Heart right ventricle (tissue), 16 donors: ENCODE measurements at regions not wholly inside any gene's neighbourhood (a gene's known extent, or its start where the extent isn't known, plus 50 kb on each side); places are given as distances from the start of the nearest gene placed in this dataset.

ENCODE experiments used
- ATAC-seq, 8 donors: fragments of 200-7000 bp; cut with Tn5 transposase; one replicate each; pipeline ENCODE4 v1.9.1; 2020; ENCODE audit warnings: mild to moderate bottlenecking in 8 of 8, moderate library complexity in 8 of 8, moderate number of reproducible peaks in 1 of 8
- DNase-seq, 2 donors: peaks; one replicate each; pipeline ENCODE4 v3.0.0-alpha.2; 2020
- H3K27ac ChIP-seq, 10 donors: fragments of 200-600 bp; sonication (generic) in 2 of 10; one replicate each; pipeline versions ENCODE4 v1.5.0 to v1.8.0; 2020 to 2022; ENCODE audit warnings: mild to moderate bottlenecking in 3 of 10
- H3K27me3 ChIP-seq, 7 donors: fragments of 200-600 bp; one replicate each; pipeline ENCODE4 v1.8.0; 2021 to 2022; ENCODE audit warnings: mild to moderate bottlenecking in 2 of 7
- H3K36me3 ChIP-seq, 9 donors: fragments of 200-600 bp; sonication (generic) in 1 of 9; one replicate each; pipeline versions ENCODE4 v1.5.0 to v1.8.0; 2020 to 2022; ENCODE audit warnings: mild to moderate bottlenecking in 2 of 9
- H3K4me1 ChIP-seq, 9 donors: fragments of 200-600 bp; sonication (generic) in 1 of 9; one replicate each; pipeline versions ENCODE4 v1.5.0 to v1.8.0; 2020 to 2022; ENCODE audit warnings: mild to moderate bottlenecking in 4 of 9
- H3K4me3 ChIP-seq, 10 donors: fragments of 200-600 bp; sonication (generic) in 2 of 10; one replicate each; pipeline versions ENCODE4 v1.5.0 to v1.8.0; 2020 to 2022; ENCODE audit warnings: mild to moderate bottlenecking in 7 of 10, moderate library complexity in 2 of 10
- H3K9me3 ChIP-seq, 11 donors: fragments of 200-600 bp in 10 of 11; sonication (generic) in 2 of 11; one replicate each; pipeline versions ENCODE4 v1.5.0 to v1.8.0; 2013 to 2022; ENCODE audit warnings: mild to moderate bottlenecking in 2 of 11, control low read depth in 1 of 11, moderate library complexity in 1 of 11
- WGBS, 2 donors: extraction: QIAGEN DNeasy Blood & Tissue Kit; methylation state at CpG; one replicate each; pipeline ENCODE4 v1.1.7; 2013; ENCODE audit warnings: inconsistent platforms in 1 of 2; 5-methylcytosine and 5-hydroxymethylcytosine counted together
- intact Hi-C, 10 donors: fragments of 100-400 bp; cut with DNase I; formaldehyde crosslinking; loops; one replicate each; pipeline versions ENCODE4 v1.11.1 to v1.14.2; 2022
- TF ChIP-seq, protein P1 (sequence below), 9 donors: fragments of 200-600 bp; sonication (generic) in 2 of 9; IDR thresholded peaks; one replicate each; pipeline versions ENCODE4 v1.5.0 to v1.8.0; 2021 to 2022; ENCODE audit warnings: antibody characterized with exemption in 9 of 9, mild to moderate bottlenecking in 5 of 9, moderate library complexity in 1 of 9
- donor health status: Arrhythmogenic right ventricular cardiomyopathy.
- donor health status: ischemic (EF 13 %, LVEDD 7.1; RV severe dilation, severe dysfunction).
- donor health status: healthy with polysubstance abuse.
- donor health status: DM: no; HTN: yes; CAD: no.
- donor health status: DM: no; HTN: no; CAD: no.
- donor health status: ischemic (EF 25% LVEDD 6.9; RV normal size, moderate dysfunction).
- donor health status: ischemic (EF 25% LVEDD 5.7; RV mildly dilated, moderate dysfunction).
- donor health status: healthy.
- donor health status: DM: yes; HTN: yes; CAD: no.
- donor health status: Ischemic cardiomyopathy.
- donor health status: ischemic (EF 35%, LVEDD 5.7; RV mildly dilated, moderate dysfunction).
- donor health status: nonischemic (EF 11% LVEDD 7.7; RV severe dilation, severe dysfunction).
- donor health status: DM: yes; HTN: yes; CAD: no.
- donor health status: PGD.
- donor health status: ischemic (EF 29% LVEDD 5.4; RV normal size, mild dysfunction).
- donor health status: nonischemic (EF 23%, LVEDD 6.1; RV moderate dilation, normal function).

DNA sequence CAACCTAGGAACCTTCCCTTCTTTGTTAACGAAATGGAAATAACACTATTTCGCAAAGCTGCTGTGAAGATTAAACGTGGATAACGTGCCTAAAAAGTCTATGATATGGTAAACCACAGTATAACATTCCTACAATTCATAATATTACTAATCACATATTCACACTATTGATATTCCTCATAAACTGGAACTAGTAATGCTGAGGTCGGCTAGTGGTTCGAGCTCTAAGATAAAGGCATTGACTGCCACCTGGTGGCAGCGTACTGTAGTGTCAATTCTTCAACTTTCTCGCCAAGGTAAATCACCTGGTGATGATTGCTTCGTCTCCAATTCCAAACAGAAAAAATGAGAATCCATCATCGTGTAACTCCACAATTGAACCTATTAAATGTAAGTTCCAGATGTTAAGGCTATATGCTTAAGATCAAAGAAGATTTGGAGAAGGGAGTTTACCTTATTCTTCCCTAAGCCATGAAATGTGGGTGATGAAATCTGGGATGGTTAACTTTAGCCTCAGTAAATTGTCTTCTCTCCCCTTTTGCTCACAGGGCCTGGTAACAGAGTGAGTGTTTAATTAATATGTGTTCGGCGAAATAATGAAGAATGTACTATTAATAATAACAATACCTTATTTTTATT, 197.5 kb upstream of the TMEM132C start:
- H3K27me3 ChIP-seq, result peaks cover 0 to 6% (median 0%) of the 10 kb centered on the region in 7 donors
- H3K9me3 ChIP-seq, result peaks cover 0 to 2% (median 0%) of the 10 kb centered on the region in 11 donors
- no peak overlapping the region for H3K4me3 ChIP-seq
- no peaks in the 10 kb centered on the region for H3K4me1 ChIP-seq
- intact Hi-C loops, result loop anchor here in 1 of 10 donors (10.0 kb wide), 1 partner anchor 965 kb away; no protein-coding TSS in a partner anchor
- ATAC-seq (no peak), DNase-seq (no peak)
- H3K36me3 ChIP-seq, result no peaks in the 10 kb centered on the region
- TF ChIP-seq, protein P1, sequence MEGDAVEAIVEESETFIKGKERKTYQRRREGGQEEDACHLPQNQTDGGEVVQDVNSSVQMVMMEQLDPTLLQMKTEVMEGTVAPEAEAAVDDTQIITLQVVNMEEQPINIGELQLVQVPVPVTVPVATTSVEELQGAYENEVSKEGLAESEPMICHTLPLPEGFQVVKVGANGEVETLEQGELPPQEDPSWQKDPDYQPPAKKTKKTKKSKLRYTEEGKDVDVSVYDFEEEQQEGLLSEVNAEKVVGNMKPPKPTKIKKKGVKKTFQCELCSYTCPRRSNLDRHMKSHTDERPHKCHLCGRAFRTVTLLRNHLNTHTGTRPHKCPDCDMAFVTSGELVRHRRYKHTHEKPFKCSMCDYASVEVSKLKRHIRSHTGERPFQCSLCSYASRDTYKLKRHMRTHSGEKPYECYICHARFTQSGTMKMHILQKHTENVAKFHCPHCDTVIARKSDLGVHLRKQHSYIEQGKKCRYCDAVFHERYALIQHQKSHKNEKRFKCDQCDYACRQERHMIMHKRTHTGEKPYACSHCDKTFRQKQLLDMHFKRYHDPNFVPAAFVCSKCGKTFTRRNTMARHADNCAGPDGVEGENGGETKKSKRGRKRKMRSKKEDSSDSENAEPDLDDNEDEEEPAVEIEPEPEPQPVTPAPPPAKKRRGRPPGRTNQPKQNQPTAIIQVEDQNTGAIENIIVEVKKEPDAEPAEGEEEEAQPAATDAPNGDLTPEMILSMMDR (IDR thresholded peaks at IDR 0.05), result peak; percentile 33 to 74 (median 62)
- no peak overlapping the region for H3K27ac ChIP-seq
- 24 to 25% methylated on average over 12 of the region's 12 CpGs for WGBS, 2 donors

DNA sequence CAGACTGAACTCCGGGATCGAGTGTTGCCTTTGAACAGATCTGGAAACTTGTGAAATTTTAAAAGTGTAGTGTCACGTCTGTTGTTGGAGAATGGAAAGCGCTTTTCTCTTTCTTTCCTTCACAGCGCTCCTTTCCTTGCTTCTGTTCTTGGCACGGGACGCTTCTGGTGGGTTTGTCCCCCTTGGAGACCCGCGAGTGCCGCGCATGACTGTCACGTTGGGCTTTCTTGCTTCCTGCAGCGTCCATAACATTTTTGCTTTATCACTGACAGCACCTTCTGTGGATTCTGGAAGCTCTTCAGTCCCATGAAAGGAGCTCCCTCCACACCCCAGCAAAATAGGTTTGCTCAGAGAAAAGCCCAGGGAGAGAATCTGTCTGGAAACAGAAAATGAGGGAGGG, 193.0 kb upstream of the TMEM132C start:
- intact Hi-C loops, result loop anchor here in 1 of 10 donors (10.0 kb wide), 1 partner anchor 1559 kb away; no protein-coding TSS in a partner anchor
- H3K27ac ChIP-seq, result no peak overlapping the region
- H3K4me1 ChIP-seq, result no peaks in the 10 kb centered on the region
- H3K9me3 ChIP-seq, result peaks cover 0 to 11% (median 0%) of the 10 kb centered on the region in 11 donors
- TF ChIP-seq, protein P1 (IDR thresholded peaks at IDR 0.05), result no peak
- ATAC-seq (no peak), DNase-seq (no peak)
- WGBS, 2 donors, result 80 to 85% methylated on average over 13 of the region's 13 CpGs
- H3K4me3 ChIP-seq, result no peak overlapping the region
- H3K27me3 ChIP-seq, result peaks cover 0 to 8% (median 0%) of the 10 kb centered on the region in 7 donors
- no peaks in the 10 kb centered on the region for H3K36me3 ChIP-seq

DNA sequence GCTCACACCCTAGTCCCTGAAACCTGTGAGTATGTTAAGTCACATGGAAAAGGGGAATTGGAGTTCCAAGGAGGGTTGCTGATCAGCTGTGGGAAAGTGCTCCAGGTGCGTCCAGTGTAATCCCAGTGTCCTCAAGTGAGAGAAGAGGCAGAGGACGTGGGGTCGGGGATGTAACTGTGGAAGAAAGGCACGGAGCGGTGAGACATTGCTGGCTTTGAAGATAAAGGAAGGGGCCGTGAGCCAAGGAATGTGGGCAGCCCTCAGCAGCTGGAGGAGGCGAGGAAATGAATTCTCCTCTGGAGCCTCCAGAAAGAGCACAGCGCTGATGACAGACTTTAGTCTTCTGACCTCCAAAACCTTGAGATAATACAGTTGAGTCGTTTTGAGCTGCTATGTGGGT, 191.6 kb upstream of the TMEM132C start:
- Histone ChIP-seq H3K9me3 (peaks cover 0 to 11% (median 0%) of the 10 kb centered on the region in 11 donors), H3K36me3 (no peaks in the 10 kb centered on the region), H3K4me1 (no peaks in the 10 kb centered on the region), H3K27me3 (peaks cover 0 to 8% (median 0%) of the 10 kb centered on the region in 7 donors), H3K27ac (no peak overlapping the region), H3K4me3 (no peak overlapping the region)
- intact Hi-C loops, result loop anchor here in 1 of 10 donors (10.0 kb wide), 1 partner anchor 1561 kb away; no protein-coding TSS in a partner anchor
- ATAC-seq, result no peak
- DNase-seq, result no peak
- TF ChIP-seq, protein P1 (IDR thresholded peaks at IDR 0.05), result no peak
- WGBS, 2 donors, result 67 to 69% methylated on average over 9 of the region's 9 CpGs

DNA sequence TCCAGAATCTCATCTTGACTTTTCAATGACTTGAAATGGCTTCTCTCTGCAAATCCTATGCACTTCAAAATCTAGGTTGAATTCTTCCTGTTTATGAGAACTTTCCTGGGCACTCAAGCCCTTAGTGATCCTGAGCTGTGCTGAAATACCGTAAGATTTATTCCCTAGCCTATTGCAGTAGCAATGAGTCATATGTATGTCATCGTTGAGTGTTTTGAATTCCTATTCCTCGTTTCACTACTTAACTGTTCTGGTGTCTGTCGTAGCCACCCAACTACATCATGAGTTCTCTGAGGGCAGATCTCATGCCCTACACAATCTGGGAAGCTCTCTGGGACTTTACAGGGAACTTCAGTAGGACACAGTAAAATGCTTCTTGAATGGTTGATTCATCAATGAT, 190.8 kb upstream of the TMEM132C start:
- no peaks in the 10 kb centered on the region for H3K4me1 ChIP-seq
- DNase-seq (no peak), ATAC-seq (no peak)
- peaks cover 0 to 8% (median 0%) of the 10 kb centered on the region in 7 donors for H3K27me3 ChIP-seq
- H3K27ac ChIP-seq, result no peak overlapping the region
- H3K36me3 ChIP-seq, result no peaks in the 10 kb centered on the region
- H3K4me3 ChIP-seq, result no peak overlapping the region
- intact Hi-C loops, result loop anchor here in 1 of 10 donors (10.0 kb wide), 1 partner anchor 1561 kb away; no protein-coding TSS in a partner anchor
- TF ChIP-seq, protein P1 (IDR thresholded peaks at IDR 0.05), result no peak
- H3K9me3 ChIP-seq, result peaks cover 0 to 11% (median 0%) of the 10 kb centered on the region in 11 donors
- 47 to 60% methylated on average over 4 of the region's 4 CpGs for WGBS, 2 donors
